ENCODE measurements at regions not wholly inside any gene's neighbourhood (a gene's known extent, or its start where the extent isn't known, plus 50 kb on each side); places are given as distances from the start of the nearest gene placed in this dataset.

DNA sequence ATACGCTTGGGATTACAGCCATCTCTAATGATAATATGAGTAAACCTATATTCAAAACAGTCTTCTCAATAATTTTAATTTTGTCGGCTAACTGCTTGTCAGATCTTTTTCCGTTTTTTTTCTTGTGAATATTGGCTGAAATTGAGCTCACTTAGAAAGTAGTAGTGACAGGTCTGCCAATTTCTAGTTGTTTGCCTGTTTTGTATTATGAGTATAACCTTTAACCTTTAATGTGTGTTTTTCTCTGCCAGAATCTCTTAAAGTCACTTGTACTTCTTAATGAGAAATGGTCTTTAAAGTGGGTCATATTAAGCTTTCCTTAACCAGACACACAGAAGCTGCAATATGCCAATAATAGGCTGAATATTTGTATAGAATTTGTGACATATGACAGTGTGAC, 511.0 kb downstream of the CSNK1G3 start:
- Histone ChIP-seq H3K4me3 (replicated peaks in 1 of 3; ENCODE audit: insufficient read depth in 1 of 3, low read depth in 1 of 3, low read length in 3 of 3) (no peak overlapping the region), H3K9me3 (replicated peaks; ENCODE audit: control insufficient read depth, insufficient read depth, low read length) (no peaks in the 10 kb centered on the region), H3K4me1 (ENCODE audit: control insufficient read depth, extremely low read depth, insufficient read depth, low read length) (no peaks in the 10 kb centered on the region), H4K20me1 (replicated peaks; ENCODE audit: control insufficient read depth, extremely low read depth, insufficient read depth, low read length) (no peaks in the 10 kb centered on the region), H3K36me3 (ENCODE audit: control insufficient read depth in 2 of 2, extremely low read depth in 1 of 2, insufficient read depth in 2 of 2, low read length in 2 of 2) (no peaks in the 10 kb centered on the region), H3K79me2 (ENCODE audit: control insufficient read depth, insufficient read depth, low read length) (no peaks in the 10 kb centered on the region), H3K27me3 (ENCODE audit: control insufficient read depth in 2 of 2, insufficient read depth in 2 of 2, low read length in 2 of 2) (no peaks in the 10 kb centered on the region), H3K4me2 (ENCODE audit: insufficient read depth, low read length) (no peak overlapping the region), H3K9me1 (replicated peaks; ENCODE audit: control insufficient read depth, extremely low read depth, insufficient read depth, low read length) (no peaks in the 10 kb centered on the region), H2AFZ (ENCODE audit: low read depth, low read length) (no peak overlapping the region), H3K9ac (replicated peaks; ENCODE audit: extremely low read depth, insufficient read depth, low read length) (no peak overlapping the region), H3K27ac (ENCODE audit: insufficient read depth, low read depth, low read length) (no peak overlapping the region)
- CTCF ChIA-PET, result interaction anchor here (1.0 kb wide), 1 partner anchor 10 kb away, joined by 3 read pairs; no protein-coding TSS in a partner anchor
- BruUV-seq (replicated peaks), result no TSS peak
- no peak for FAIRE-seq
- TF ChIP-seq MAX (IDR thresholded peaks at IDR 0.05; ENCODE audit: insufficient read depth, insufficient read length) (no peak), CTCF (IDR thresholded peaks at IDR 0.05; ENCODE audit: extremely low read depth in 1 of 2, insufficient read depth in 1 of 2, low read depth in 1 of 2, low read length in 2 of 2) (no peak), POLR2A (IDR thresholded peaks at IDR 0.05; ENCODE audit: low read depth, low read length) (no peak), FOS (IDR thresholded peaks at IDR 0.05; ENCODE audit: borderline replicate concordance, insufficient read depth, low read length) (no peak), JUN (IDR thresholded peaks at IDR 0.05; ENCODE audit: borderline replicate concordance, insufficient read depth, insufficient read length, low read depth) (no peak), MYC (IDR thresholded peaks at IDR 0.05; ENCODE audit: low read depth, low read length) (no peak), POLR2AphosphoS5 (IDR thresholded peaks at IDR 0.05; ENCODE audit: insufficient read depth, low read depth, low read length) (no peak), EZH2 (IDR thresholded peaks at IDR 0.05; ENCODE audit: borderline replicate concordance, low read depth, low read length, severe bottlenecking) (no peak), GATA2 (IDR thresholded peaks at IDR 0.05; ENCODE audit: insufficient read depth, insufficient read length, low read depth, low read length) (no peak)
- intact Hi-C loops (cut with micrococcal nuclease), result no loop called here
- no peak for DNase-seq (ENCODE audit: low read depth, low spot score)
- POLR2A ChIA-PET, result no interaction called here
- dilution Hi-C loops (cut with MboI; ENCODE audit: extremely low pct_ligation_motif_present, low sequenced_read_pairs), result no loop called here

All from endothelial cell of umbilical vein (primary cell).